Adrenal gland (tissue), 9 donors: ENCODE measurements at regions not wholly inside any gene's neighbourhood (a gene's known extent, or its start where the extent isn't known, plus 50 kb on each side); places are given as distances from the start of the nearest gene placed in this dataset.

ENCODE experiments used
- DNase-seq, 7 donors: peaks; one replicate each; pipeline ENCODE4 v3.0.0-alpha.2; 2019 to 2020
- H3K27ac ChIP-seq, 5 donors: fragments of 200-600 bp; sonication (generic) in 4 of 5; 1 replicate in 3 of 5; 2 replicates in 2 of 5; pipeline versions ENCODE4 v1.5.1 to v1.8.0; 2016 to 2020; ENCODE audit warnings: mild to moderate bottlenecking in 1 of 5
- H3K27me3 ChIP-seq: fragments of 200-600 bp; 2 replicates; pipeline ENCODE4 v1.8.0; 2021
- H3K36me3 ChIP-seq, 2 donors: fragments of 200-600 bp; replicated peaks in 1 of 2; 1 replicate in 1 of 2; 2 replicates in 1 of 2; pipeline versions ENCODE4 v1.5.1 to v1.8.0; 2018 to 2022
- H3K4me1 ChIP-seq, 2 donors: fragments of 200-600 bp; replicated peaks in 1 of 2; 1 replicate in 1 of 2; 2 replicates in 1 of 2; pipeline versions ENCODE4 v1.5.1 to v1.8.0; 2018 to 2021
- H3K4me3 ChIP-seq, 4 donors: fragments of 200-600 bp; sonication (generic) in 3 of 4; one replicate each; pipeline ENCODE4 v1.5.1; 2016 to 2018
- H3K9me3 ChIP-seq, 3 donors: fragments of 200-600 bp; sonication (generic) in 1 of 3; replicated peaks in 1 of 3; 1 replicate in 2 of 3; 2 replicates in 1 of 3; pipeline versions ENCODE4 v1.5.1 to v1.8.0; 2016 to 2021
- POLR2A ChIP-seq, 2 donors: fragments of 450-650 bp; IDR thresholded peaks; one replicate each; pipeline ENCODE4 v1.6.1; 2017; ENCODE audit warnings: antibody characterized with exemption in 2 of 2, mild to moderate bottlenecking in 2 of 2, moderate library complexity in 1 of 2
- WGBS, 4 donors: extraction: QIAGEN DNeasy Blood & Tissue Kit in 2 of 4; methylation state at CpG; one replicate each; pipeline versions ENCODE4 v1.1.5 to v1.1.7; 2013 to 2017; 5-methylcytosine and 5-hydroxymethylcytosine counted together
- intact Hi-C, 2 donors: fragments of 100-400 bp; cut with DNase I; formaldehyde crosslinking; loops; one replicate each; pipeline versions ENCODE4 v1.14.1 to v1.15.0; 2022 to 2023
- TF ChIP-seq, protein P1 (sequence below), 6 experiments: fragments of 450-650 bp in 4 of 6; fragments of 200-600 bp in 2 of 6; sonication (generic) in 1 of 6; IDR thresholded peaks; 1 replicate in 5 of 6; 2 replicates in 1 of 6; pipeline versions ENCODE4 v1.5.1 to v1.8.0; 2016 to 2021; ENCODE audit warnings: antibody characterized with exemption in 6 of 6, mild to moderate bottlenecking in 2 of 6, moderate library complexity in 1 of 6
- donor health status: healthy with polysubstance abuse.
- donor health status: Bipolar disorder and iron deficiency.
- donor health status: DM: yes; HTN: yes; CAD: no.
- donor health status: DM: no; HTN: no; CAD: no.
- donor health status: DM: no; HTN: no; CAD: no.

DNA sequence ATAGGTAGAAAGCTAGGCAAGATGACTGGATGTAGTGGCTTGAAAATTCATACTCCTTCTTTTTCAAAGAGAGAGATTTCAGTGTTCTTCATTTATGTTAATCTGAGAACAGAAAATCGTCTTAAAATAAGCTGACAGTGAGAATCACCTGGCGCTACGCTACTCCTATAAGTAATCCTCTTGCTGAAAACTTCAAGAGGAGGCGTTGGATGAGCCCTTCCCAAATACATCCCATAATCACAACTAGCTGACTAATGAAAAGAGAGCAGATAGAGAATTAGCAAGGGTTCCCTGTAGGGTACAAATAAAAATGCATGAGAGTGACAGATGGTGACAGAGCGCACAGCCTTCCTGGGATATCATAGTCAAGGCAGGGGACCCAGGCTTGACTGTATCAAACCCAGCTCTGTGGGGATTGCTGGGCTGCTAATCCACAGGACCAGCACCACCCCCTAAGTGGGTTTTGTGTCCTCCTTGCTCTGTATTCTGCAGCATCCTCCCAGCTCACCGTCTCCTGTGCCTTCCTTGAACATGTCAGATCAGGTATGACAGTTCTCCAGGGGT lies 280.2 kb downstream of the SP3 start:
- Histone ChIP-seq H3K27me3 (no peaks in the 10 kb centered on the region), H3K4me3 (no peak overlapping the region), H3K4me1 (no peaks in the 10 kb centered on the region), H3K27ac (no peak overlapping the region), H3K9me3 (no peaks in the 10 kb centered on the region), H3K36me3 (no peaks in the 10 kb centered on the region)
- DNase-seq = no peak
- 88 to 90% (median 88%) methylated on average over 6 of the region's 6 CpGs for WGBS, 4 donors
- TF ChIP-seq, protein P1, sequence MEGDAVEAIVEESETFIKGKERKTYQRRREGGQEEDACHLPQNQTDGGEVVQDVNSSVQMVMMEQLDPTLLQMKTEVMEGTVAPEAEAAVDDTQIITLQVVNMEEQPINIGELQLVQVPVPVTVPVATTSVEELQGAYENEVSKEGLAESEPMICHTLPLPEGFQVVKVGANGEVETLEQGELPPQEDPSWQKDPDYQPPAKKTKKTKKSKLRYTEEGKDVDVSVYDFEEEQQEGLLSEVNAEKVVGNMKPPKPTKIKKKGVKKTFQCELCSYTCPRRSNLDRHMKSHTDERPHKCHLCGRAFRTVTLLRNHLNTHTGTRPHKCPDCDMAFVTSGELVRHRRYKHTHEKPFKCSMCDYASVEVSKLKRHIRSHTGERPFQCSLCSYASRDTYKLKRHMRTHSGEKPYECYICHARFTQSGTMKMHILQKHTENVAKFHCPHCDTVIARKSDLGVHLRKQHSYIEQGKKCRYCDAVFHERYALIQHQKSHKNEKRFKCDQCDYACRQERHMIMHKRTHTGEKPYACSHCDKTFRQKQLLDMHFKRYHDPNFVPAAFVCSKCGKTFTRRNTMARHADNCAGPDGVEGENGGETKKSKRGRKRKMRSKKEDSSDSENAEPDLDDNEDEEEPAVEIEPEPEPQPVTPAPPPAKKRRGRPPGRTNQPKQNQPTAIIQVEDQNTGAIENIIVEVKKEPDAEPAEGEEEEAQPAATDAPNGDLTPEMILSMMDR (IDR thresholded peaks at IDR 0.05) = no peak
- intact Hi-C loops = no loop called here

GRCh38 chr2:173690349-173690748 lies 274.8 kb downstream of the SP3 start:
- H3K27ac ChIP-seq = no peak overlapping the region
- no peaks in the 10 kb centered on the region for H3K4me1 ChIP-seq
- no peak overlapping the region for H3K4me3 ChIP-seq
- H3K27me3 ChIP-seq = no peaks in the 10 kb centered on the region
- no peaks in the 10 kb centered on the region for H3K36me3 ChIP-seq
- no peak for DNase-seq
- TF ChIP-seq, protein P1 (IDR thresholded peaks at IDR 0.05) = no peak
- no peak for TF ChIP-seq POLR2A (IDR thresholded peaks at IDR 0.05)
- intact Hi-C loops = no loop called here
- no peaks in the 10 kb centered on the region for H3K9me3 ChIP-seq

DNA sequence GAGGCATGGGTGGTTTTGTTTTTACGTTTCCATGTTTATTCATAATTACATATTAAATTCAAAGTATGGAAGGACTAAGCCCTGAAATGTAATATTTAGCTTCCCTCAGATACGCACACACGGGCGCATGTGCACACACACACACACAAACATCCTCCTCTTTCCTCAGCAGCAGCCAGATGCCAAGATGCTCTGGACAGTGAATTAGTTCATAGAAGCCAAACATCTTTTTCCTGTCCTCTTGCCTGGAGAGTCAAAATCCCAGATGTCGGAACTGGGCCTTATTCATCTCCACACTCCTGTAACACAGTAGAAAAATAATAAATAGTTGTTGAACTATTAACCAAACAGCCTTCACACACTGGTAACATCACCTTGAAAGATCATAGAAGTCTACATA lies 273.1 kb downstream of the SP3 start:
- H3K36me3 ChIP-seq = no peaks in the 10 kb centered on the region
- H3K27me3 ChIP-seq = no peaks in the 10 kb centered on the region
- no peaks in the 10 kb centered on the region for H3K9me3 ChIP-seq
- no peak overlapping the region for H3K27ac ChIP-seq
- DNase-seq = no peak
- no peaks in the 10 kb centered on the region for H3K4me1 ChIP-seq
- TF ChIP-seq POLR2A (IDR thresholded peaks at IDR 0.05) = no peak
- TF ChIP-seq, protein P1 (IDR thresholded peaks at IDR 0.05) = no peak
- intact Hi-C loops = no loop called here
- H3K4me3 ChIP-seq = no peak overlapping the region
- WGBS, 4 donors = 78 to 91% (median 88%) methylated on average over 5 of the region's 5 CpGs

GRCh38 chr2:173693044-173693589 lies 272.1 kb downstream of the SP3 start:
- TF ChIP-seq, protein P1 (IDR thresholded peaks at IDR 0.05) = no peak
- no peak for TF ChIP-seq POLR2A (IDR thresholded peaks at IDR 0.05)
- DNase-seq = no peak
- 78 to 85% (median 80%) methylated on average over 5 of the region's 5 CpGs for WGBS, 4 donors
- intact Hi-C loops = no loop called here
- no peaks in the 10 kb centered on the region for H3K4me1 ChIP-seq
- no peaks in the 10 kb centered on the region for H3K9me3 ChIP-seq
- H3K36me3 ChIP-seq = no peaks in the 10 kb centered on the region
- no peak overlapping the region for H3K4me3 ChIP-seq
- no peaks in the 10 kb centered on the region for H3K27me3 ChIP-seq
- H3K27ac ChIP-seq = no peak overlapping the region
